Heart right ventricle (tissue), 16 donors: ENCODE measurements at regions not wholly inside any gene's neighbourhood (a gene's known extent, or its start where the extent isn't known, plus 50 kb on each side); places are given as distances from the start of the nearest gene placed in this dataset.

ENCODE experiments used
- ATAC-seq, 8 donors: fragments of 200-7000 bp; cut with Tn5 transposase; one replicate each; pipeline ENCODE4 v1.9.1; 2020; ENCODE audit warnings: mild to moderate bottlenecking in 8 of 8, moderate library complexity in 8 of 8, moderate number of reproducible peaks in 1 of 8
- DNase-seq, 2 donors: peaks; one replicate each; pipeline ENCODE4 v3.0.0-alpha.2; 2020
- H3K27ac ChIP-seq, 10 donors: fragments of 200-600 bp; sonication (generic) in 2 of 10; one replicate each; pipeline versions ENCODE4 v1.5.0 to v1.8.0; 2020 to 2022; ENCODE audit warnings: mild to moderate bottlenecking in 3 of 10
- H3K27me3 ChIP-seq, 7 donors: fragments of 200-600 bp; one replicate each; pipeline ENCODE4 v1.8.0; 2021 to 2022; ENCODE audit warnings: mild to moderate bottlenecking in 2 of 7
- H3K36me3 ChIP-seq, 9 donors: fragments of 200-600 bp; sonication (generic) in 1 of 9; one replicate each; pipeline versions ENCODE4 v1.5.0 to v1.8.0; 2020 to 2022; ENCODE audit warnings: mild to moderate bottlenecking in 2 of 9
- H3K4me1 ChIP-seq, 9 donors: fragments of 200-600 bp; sonication (generic) in 1 of 9; one replicate each; pipeline versions ENCODE4 v1.5.0 to v1.8.0; 2020 to 2022; ENCODE audit warnings: mild to moderate bottlenecking in 4 of 9
- H3K4me3 ChIP-seq, 10 donors: fragments of 200-600 bp; sonication (generic) in 2 of 10; one replicate each; pipeline versions ENCODE4 v1.5.0 to v1.8.0; 2020 to 2022; ENCODE audit warnings: mild to moderate bottlenecking in 7 of 10, moderate library complexity in 2 of 10
- H3K9me3 ChIP-seq, 11 donors: fragments of 200-600 bp in 10 of 11; sonication (generic) in 2 of 11; one replicate each; pipeline versions ENCODE4 v1.5.0 to v1.8.0; 2013 to 2022; ENCODE audit warnings: mild to moderate bottlenecking in 2 of 11, control low read depth in 1 of 11, moderate library complexity in 1 of 11
- WGBS, 2 donors: extraction: QIAGEN DNeasy Blood & Tissue Kit; methylation state at CpG; one replicate each; pipeline ENCODE4 v1.1.7; 2013; ENCODE audit warnings: inconsistent platforms in 1 of 2; 5-methylcytosine and 5-hydroxymethylcytosine counted together
- intact Hi-C, 10 donors: fragments of 100-400 bp; cut with DNase I; formaldehyde crosslinking; loops; one replicate each; pipeline versions ENCODE4 v1.11.1 to v1.14.2; 2022
- TF ChIP-seq, protein P1 (sequence below), 9 donors: fragments of 200-600 bp; sonication (generic) in 2 of 9; IDR thresholded peaks; one replicate each; pipeline versions ENCODE4 v1.5.0 to v1.8.0; 2021 to 2022; ENCODE audit warnings: antibody characterized with exemption in 9 of 9, mild to moderate bottlenecking in 5 of 9, moderate library complexity in 1 of 9
- donor health status: Arrhythmogenic right ventricular cardiomyopathy.
- donor health status: ischemic (EF 13 %, LVEDD 7.1; RV severe dilation, severe dysfunction).
- donor health status: healthy with polysubstance abuse.
- donor health status: DM: no; HTN: yes; CAD: no.
- donor health status: DM: no; HTN: no; CAD: no.
- donor health status: ischemic (EF 25% LVEDD 6.9; RV normal size, moderate dysfunction).
- donor health status: ischemic (EF 25% LVEDD 5.7; RV mildly dilated, moderate dysfunction).
- donor health status: healthy.
- donor health status: DM: yes; HTN: yes; CAD: no.
- donor health status: Ischemic cardiomyopathy.
- donor health status: ischemic (EF 35%, LVEDD 5.7; RV mildly dilated, moderate dysfunction).
- donor health status: nonischemic (EF 11% LVEDD 7.7; RV severe dilation, severe dysfunction).
- donor health status: DM: yes; HTN: yes; CAD: no.
- donor health status: PGD.
- donor health status: ischemic (EF 29% LVEDD 5.4; RV normal size, mild dysfunction).
- donor health status: nonischemic (EF 23%, LVEDD 6.1; RV moderate dilation, normal function).

DNA sequence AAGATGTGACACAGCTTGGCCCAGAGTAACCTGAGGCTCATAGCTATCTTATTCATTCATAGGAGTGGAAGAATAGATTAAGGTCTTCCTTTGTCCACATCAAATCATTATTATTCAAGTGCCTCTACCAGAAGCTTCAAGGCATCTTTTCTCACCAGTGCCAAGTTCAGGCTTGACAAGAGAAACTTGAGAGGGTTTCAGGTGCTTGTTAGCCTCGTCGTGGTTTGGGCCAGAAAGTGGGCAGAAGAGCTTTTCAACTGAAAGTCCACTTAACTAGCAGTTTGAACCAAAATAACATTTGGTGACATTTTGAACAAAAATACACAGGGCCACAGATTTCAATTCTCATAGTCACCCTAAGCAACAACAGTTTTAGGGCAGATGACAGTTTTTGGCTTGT is 1184.2 kb downstream of the FLRT2 start:
- 72 to 83% methylated on average over 2 of the region's 2 CpGs for WGBS, 2 donors
- Histone ChIP-seq H3K4me1 (peaks cover 0 to 6% (median 0%) of the 10 kb centered on the region in 9 donors), H3K27ac (no peak overlapping the region), H3K4me3 (no peak overlapping the region), H3K9me3 (no peaks in the 10 kb centered on the region), H3K27me3 (no peaks in the 10 kb centered on the region), H3K36me3 (no peaks in the 10 kb centered on the region)
- TF ChIP-seq, protein P1, sequence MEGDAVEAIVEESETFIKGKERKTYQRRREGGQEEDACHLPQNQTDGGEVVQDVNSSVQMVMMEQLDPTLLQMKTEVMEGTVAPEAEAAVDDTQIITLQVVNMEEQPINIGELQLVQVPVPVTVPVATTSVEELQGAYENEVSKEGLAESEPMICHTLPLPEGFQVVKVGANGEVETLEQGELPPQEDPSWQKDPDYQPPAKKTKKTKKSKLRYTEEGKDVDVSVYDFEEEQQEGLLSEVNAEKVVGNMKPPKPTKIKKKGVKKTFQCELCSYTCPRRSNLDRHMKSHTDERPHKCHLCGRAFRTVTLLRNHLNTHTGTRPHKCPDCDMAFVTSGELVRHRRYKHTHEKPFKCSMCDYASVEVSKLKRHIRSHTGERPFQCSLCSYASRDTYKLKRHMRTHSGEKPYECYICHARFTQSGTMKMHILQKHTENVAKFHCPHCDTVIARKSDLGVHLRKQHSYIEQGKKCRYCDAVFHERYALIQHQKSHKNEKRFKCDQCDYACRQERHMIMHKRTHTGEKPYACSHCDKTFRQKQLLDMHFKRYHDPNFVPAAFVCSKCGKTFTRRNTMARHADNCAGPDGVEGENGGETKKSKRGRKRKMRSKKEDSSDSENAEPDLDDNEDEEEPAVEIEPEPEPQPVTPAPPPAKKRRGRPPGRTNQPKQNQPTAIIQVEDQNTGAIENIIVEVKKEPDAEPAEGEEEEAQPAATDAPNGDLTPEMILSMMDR (IDR thresholded peaks at IDR 0.05) = no peak
- intact Hi-C loops = no loop called here
- DNase-seq (no peak), ATAC-seq (no peak)

DNA sequence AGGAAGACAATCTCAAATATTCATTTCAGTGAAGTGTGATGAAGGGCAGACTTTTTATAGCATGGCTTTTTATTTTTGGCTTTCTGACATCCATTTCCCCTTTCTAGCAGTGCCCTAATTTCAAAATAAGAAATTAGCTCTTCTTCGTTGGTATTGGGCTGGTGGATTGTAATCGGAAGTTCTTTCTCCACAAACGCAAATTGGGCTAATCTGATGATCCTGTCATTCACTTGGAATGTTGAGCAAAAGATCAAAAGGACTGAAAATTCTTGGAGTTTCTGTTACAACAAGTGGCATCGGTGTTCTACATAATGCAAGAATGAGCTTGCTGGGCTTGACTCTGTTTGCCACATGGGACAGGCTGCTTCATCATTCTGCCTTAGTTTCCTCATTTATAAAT is 1182.8 kb downstream of the FLRT2 start:
- intact Hi-C loops = no loop called here
- H3K27ac ChIP-seq = no peak overlapping the region
- ATAC-seq (no peak), DNase-seq (no peak)
- H3K9me3 ChIP-seq = no peaks in the 10 kb centered on the region
- H3K36me3 ChIP-seq = no peaks in the 10 kb centered on the region
- peaks cover 0 to 6% (median 0%) of the 10 kb centered on the region in 9 donors for H3K4me1 ChIP-seq
- no peaks in the 10 kb centered on the region for H3K27me3 ChIP-seq
- TF ChIP-seq, protein P1 (IDR thresholded peaks at IDR 0.05) = no peak
- WGBS, 2 donors = 36 to 44% methylated on average over 4 of the region's 4 CpGs
- no peak overlapping the region for H3K4me3 ChIP-seq

DNA sequence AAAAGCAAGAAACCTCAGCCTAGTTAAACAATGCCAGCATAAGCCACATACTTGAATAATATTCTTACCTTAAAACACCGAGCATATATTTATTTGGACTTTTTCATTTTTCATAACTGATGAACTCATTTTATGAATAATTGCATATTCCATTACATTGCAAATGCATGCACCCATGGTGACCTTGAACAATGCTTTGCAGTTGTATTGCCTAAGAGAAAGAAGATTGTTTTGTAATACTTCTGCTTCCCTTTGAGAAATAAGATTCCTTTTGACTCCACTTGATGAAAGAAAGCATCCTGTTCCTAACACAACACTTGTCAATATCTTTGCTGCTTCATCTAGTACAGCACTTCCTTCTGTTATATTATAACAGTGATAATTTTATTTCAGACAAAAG is 1182.2 kb downstream of the FLRT2 start:
- H3K4me3 ChIP-seq = no peak overlapping the region
- intact Hi-C loops = no loop called here
- DNase-seq (no peak), ATAC-seq (no peak)
- H3K4me1 ChIP-seq = peaks cover 0 to 6% (median 0%) of the 10 kb centered on the region in 9 donors
- H3K27me3 ChIP-seq = no peaks in the 10 kb centered on the region
- no peak overlapping the region for H3K27ac ChIP-seq
- 87 to 92% methylated on average over 1 of the region's 1 CpG for WGBS, 2 donors
- no peaks in the 10 kb centered on the region for H3K36me3 ChIP-seq
- H3K9me3 ChIP-seq = no peaks in the 10 kb centered on the region
- TF ChIP-seq, protein P1 (IDR thresholded peaks at IDR 0.05) = no peak

DNA sequence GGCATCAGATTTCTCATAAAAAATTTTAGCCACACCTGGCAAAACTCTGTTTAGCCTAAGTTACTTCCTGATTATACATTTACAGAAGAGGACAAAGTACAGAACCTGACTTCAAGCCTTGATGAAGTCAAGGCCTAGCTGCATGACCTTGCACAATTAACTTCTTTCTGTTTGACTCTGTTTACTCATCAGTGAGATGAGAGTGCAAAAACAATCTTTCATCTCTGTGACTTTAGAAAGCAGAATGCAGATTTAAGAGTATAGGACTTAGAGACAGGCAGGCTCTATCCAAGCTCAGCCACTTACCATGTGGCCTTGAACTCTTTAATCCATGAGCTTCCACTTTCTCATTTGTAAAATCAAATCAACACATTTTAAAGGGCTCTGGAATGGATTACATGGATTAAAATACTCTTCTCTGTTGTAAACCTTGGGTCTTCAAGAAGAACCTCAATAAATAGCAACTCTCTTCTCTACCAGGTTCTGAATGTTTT is 1178.9 kb downstream of the FLRT2 start:
- H3K4me1 ChIP-seq = peaks cover 0 to 6% (median 0%) of the 10 kb centered on the region in 9 donors
- H3K4me3 ChIP-seq = no peak overlapping the region
- intact Hi-C loops = no loop called here
- TF ChIP-seq, protein P1 (IDR thresholded peaks at IDR 0.05) = no peak
- H3K9me3 ChIP-seq = peaks cover 0 to 7% (median 0%) of the 10 kb centered on the region in 11 donors
- no peaks in the 10 kb centered on the region for H3K27me3 ChIP-seq
- DNase-seq (no peak), ATAC-seq (no peak)
- no peaks in the 10 kb centered on the region for H3K36me3 ChIP-seq
- H3K27ac ChIP-seq = no peak overlapping the region
